CD1c-positive myeloid dendritic cell (primary cell): ENCODE measurements at regions not wholly inside any gene's neighbourhood (a gene's known extent, or its start where the extent isn't known, plus 50 kb on each side); places are given as distances from the start of the nearest gene placed in this dataset.

ENCODE experiments used
- DNase-seq: peaks from one replicate; pipeline ENCODE4 v3.0.0-alpha.2; 2016; ENCODE audit errors: extremely low spot score

DNA sequence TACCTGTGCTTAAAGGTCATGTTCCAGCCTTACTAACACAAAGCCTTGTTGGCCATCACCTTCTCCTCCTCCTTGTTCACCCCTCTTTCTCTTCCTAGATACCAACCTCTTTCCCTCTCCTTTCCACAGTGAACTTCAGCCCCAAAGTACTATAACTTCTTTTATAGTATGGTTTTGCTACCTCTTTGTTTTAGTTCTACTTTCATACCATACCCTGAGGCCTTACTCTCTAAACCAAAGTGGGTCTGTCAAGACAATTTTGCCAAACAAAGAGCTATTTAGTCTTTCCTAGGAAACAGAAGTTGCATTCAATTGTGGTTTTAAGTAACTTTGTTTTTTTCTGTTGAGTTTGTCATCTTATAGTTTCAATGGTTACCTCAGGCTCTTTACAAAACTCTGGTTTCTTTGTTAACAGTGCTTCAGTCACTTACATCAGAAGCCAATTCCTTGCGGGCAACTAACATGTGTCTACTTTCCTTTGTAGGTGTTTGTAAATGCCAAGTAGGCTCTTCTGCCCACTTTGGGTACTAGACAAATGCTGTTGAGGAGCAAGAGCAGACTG lies 623.9 kb upstream of the PKN2 start:
- DNase-seq = no peak

DNA sequence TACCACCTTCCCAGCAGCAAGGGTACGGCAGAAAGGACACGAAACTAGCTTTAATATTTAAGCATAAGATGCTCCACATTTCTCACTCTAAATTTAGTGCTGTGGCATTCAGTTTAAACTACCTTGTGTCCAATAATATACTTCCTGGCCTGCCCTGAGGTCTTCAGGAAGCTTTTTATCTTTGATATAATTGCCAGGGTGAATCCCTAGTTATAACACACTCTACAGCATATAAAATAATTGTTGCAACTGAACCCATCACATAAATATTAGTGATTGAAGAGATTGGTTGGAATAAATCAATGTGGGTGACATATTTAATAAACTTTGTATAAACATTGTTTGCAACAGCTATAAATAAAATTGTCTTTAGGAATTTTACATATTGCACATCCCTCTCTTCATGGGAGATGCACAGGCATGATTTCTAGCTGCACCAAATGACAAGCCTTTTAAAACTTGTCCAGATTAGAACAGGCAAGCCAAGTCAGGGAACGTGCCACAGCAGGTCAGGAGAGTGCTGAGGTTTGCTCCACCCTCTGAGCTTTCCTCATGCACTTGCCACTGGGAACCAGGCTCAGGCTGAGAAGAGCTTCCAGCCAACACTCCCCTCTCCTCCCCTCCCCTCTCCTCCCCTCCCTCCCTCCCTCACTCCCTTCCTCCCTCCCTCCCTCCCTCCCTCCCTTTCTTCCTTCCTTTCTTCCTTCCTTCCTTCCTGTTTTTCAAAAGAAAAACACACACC lies 623.2 kb upstream of the PKN2 start:
- no peak for DNase-seq

DNA sequence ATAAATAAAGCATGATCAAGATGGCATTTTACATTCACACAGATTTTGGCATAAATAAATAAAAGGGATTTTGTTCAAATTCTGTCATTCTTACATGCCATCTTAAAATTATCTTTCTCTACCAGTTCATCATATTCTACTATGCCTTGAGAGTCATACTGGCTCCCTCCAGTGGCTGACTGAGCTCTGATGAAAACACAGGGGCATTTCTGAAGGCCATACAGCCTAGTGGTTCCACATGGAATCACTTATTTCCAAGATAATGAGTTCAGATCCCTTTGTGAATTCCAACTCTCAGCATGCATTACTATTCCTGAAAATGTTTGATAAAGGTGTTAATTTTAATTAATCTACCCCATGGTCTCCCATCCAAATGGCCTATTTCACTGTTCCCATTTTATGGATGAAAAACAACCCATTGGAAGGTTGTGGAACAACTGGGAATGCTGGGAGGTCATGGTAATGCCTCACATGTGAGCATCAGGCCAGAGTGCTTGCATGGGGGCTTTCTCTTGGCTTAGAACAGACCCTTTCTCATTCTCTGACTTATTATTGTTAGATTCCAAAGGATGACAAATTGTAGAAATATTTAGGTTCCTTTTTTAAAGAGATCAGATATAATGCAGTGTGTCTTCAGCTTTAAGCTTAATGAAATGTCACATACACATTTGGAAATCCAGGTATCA lies 622.4 kb upstream of the PKN2 start:
- peak; percentile 17 for DNase-seq

DNA sequence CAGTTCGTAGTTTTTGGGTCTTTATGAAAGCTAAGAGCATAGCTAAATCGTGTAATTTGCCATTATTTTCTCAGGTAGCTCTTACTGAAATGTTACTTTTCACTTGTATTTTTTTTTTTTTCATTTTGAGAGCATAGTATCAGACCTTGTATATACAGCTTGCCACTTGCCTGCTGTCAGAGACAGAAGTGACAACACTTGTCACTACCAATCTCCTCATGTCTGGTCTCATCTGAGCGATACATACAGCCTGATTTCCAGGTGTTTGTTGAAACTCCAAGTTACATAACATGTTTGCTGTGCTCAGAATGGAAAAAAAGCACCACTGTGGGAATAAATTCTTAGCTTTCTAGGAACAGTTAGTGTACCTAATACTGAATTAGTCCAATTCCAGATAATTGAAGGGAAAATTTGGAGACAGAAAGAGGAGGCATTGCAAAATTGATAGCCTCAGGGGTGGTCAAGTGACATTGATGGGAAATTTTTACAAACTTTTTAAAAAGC lies 621.4 kb upstream of the PKN2 start:
- DNase-seq = no peak

DNA sequence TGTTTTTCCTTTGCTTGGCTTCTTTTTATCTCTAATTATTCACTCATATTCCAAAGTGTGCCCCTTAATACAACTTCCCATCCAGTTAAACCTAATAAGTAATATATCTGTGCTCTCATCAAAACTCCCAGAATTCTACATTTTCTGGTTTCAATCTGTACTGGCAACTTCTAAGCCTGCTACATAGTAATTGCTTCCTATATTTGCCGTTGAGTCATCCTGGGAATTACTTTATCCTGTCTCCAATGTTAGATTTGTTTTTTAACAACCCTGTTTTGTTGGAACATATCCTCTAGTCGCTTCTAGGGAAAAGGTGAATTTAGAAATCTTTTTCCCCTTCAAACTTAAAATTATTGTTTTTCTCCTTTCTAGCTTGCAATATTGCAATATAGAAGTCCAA lies 620.5 kb upstream of the PKN2 start:
- DNase-seq = no peak

DNA sequence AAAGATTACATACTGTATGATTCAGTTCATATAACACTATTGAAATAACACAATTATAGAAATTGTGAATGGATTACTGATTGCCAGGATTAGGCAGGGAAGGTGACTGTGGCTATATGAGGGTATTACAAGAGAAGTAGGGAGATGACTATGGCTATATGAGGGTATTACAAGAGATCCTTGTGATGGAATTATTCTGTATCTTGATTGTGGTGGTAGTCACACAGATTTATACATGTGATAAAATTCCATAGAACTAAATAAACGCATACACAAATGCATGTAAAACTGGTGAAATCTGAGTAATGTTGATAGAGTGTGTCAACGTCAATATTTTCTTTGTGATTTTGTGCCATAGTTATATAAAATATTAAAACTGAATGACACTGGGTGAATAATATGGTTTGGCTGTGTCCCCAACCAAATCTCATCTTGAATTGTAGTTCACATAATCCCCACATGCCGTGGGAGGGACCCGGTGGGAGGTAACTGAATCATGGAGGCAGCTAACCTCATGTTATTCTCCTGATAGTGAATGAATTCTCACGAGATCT lies 615.6 kb upstream of the PKN2 start:
- no peak for DNase-seq

DNA sequence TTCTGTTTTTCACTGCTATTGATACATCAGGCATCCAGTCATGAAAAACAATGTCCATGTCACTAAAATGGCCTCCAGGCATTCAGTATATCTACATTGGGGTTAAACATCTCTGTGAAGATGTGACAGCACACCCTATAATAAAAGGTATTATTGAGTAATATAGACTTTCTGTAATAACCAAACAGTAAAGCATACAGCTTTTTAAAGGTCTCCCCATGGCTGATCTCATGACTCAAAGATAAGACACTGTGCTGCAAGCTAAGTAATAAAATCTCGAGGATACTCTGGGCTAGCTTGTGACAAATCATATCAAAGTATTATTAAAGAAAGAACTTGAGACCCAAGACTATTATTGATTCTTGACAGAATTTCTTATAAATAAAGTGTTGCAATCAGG lies 613.1 kb upstream of the PKN2 start:
- DNase-seq = no peak

DNA sequence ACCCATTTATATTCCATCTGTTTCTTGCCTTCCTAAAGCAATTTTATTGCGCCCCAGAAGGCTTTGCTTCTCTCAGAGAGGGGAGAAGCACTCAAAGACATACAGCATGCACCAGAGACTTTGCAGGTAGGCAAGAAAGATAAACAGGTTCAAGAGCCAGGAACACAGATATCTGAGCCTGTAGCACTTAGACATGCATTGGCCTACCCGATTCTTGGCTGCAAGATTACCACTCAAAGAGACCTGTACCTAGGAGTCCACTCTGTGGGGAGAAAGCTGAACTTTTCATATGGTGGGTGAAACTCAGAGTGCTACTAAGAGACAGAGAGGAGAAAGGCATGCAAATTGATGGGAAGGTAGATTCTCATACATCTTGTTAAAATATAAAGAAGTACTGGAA lies 609.4 kb upstream of the PKN2 start:
- no peak for DNase-seq

DNA sequence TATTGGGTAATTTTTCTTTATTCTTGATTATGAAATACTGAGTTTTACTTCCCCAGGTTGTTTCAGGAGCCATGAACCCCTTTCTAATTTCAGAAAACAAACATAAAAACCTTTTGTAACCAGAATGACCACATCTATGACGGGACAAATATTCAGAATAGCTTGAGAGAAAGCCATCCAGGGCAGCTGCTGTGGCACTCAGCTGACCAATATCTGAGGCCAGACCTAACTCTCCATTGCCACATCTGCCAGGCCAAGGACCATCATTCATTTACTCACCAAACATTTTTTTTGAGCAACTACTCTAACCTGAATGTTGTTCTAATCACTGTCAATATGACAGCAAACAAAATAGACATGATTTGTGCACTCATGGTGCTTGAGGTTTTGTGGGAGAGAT lies 608.3 kb upstream of the PKN2 start:
- no peak for DNase-seq

DNA sequence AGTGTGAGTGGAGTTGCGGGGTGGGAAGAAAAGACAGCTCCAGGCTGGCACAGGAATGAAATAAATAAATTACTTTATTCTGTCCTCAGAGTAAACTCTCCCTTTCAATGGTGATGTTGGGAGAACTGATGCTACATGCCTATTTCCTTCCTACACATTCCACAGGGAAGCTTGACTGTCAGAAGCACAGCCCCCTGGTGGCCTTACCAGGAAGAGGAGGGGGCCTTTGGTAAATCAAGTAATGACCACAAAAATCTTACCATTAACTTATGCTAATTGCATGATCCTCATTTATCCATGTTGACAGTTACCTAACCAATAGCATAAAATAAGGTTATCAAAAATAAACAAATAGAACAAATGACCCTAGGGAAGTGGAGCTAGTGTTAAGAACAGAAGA lies 605.0 kb upstream of the PKN2 start:
- DNase-seq = no peak

DNA sequence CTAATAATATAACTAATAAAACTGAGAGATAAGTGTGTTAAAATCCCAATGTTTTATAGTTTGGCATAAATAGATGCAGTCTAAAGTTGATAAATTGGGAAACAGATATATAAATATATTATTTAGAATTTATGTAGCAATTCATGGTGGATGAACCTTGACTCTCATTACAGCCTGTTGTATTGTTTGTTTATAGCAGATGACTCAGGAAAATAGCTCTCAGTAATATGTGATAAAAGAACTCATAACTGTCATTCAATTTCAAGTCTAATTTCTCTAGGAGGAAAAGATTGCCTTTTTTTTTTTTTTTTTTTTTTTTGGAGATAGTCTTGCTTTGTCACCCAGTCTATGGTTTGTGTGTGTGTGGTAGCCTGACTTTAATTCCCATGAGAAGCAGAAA lies 603.2 kb upstream of the PKN2 start:
- DNase-seq = no peak

DNA sequence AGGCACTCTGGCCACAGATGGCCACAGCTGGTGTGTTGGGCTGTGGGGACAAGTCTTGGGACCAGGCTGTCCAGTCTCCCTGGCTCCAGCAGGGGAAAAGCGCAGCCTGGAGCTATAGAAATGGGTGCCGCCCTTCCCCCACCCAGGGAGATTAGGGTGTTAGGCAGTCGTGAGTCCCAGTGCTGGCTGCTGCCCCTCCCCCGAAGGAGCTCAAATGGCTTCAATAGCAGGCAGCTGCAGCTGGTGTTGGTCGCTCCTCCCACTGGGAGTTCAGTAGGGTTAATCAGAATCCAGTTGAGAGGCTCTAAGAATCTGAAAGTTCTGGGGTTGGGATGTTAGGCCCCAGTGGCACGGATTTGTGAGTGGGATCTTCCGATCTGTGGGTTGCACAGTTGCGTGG lies 595.6 kb upstream of the PKN2 start:
- no peak for DNase-seq

DNA sequence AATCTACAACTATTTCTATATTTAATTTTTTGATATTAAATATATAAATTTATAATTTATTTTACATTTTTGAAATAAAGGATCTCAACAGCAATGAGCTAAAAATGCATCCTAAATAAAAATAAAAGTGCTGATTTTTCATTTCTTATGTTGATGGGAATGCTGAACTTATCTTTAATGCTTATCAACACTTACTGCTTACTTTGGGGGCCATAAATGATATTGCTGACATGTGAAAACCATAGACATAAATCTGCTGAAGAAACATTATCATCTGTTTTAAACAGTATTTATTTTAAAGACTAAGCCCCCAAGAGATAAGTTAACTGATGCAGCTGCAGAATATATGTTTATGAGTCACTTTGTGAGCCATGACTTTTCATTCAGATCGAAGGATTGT lies 594.1 kb upstream of the PKN2 start:
- no peak for DNase-seq

DNA sequence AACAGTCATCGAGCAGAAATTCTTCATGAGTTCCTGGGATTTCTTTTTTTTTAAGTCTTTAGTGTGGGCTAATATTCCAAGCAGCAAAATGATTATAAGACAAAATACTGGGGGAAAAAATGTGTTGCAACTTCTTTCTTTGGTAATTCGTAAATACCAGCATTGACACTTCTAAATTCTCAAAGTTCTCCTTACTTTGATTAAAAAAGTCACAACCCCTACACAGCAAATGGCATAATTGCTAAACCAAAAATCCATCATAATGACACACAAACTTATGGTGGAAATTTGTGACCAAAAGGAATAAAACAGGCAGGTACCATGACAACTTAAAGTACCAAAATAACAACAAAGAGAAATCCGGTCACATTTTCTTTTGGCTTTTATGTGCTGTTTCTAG lies 585.2 kb upstream of the PKN2 start:
- no peak for DNase-seq

DNA sequence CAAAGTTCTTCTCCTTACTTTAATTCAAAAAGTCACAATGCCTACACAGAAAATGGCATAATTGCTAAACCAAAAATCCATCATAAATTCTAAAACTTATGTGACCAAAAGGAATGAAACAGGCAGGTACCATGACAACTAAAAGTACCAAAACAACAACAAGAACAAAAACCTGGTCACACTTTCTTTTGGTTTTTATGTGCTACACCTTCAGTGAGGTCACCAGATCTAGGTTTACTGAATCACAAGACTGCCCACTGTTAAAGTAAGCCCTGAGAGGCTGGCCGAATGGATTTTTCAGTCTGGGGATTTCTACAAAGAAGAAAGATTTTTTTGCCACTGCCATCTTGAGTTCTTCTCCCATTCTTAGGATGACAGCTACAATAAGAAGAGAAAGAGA lies 583.0 kb upstream of the PKN2 start:
- DNase-seq = no peak

DNA sequence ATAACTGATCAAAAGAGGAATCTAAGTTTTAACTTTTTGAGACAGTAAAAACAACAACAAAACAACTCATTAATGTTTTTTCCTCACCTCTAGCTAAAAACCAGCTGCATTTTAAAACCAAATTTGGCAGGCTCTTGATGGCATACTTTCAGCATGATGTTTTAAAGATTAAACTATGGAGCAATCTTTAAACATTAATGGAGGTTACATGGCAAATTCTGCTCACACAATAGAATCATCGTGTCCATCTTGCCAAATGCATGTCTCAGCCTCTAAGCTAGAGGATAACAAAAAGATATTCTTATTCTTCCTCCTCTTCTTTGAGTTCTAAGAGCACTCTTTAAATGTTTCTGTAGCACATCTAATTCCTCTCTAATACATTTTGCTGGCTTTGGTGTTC lies 579.8 kb upstream of the PKN2 start:
- no peak for DNase-seq

DNA sequence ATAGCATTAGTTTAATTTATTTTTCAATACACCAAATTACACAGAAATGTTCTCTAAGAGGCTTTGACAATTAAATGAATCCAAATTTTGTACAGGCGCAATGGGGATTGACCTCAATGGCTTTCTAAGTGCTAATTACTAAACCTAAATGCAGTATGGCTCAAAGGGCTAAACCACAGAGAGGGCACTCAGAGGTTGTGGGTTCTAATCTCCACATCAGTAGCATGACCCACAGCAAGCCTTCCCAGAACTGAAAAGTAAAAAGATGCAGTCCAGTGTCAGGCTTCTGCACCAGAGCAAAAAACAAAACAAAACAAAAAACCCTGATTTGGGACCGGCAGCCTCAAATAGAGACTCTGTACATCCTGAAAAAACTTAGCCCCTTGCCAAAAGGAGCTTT lies 579.2 kb upstream of the PKN2 start:
- no peak for DNase-seq

DNA sequence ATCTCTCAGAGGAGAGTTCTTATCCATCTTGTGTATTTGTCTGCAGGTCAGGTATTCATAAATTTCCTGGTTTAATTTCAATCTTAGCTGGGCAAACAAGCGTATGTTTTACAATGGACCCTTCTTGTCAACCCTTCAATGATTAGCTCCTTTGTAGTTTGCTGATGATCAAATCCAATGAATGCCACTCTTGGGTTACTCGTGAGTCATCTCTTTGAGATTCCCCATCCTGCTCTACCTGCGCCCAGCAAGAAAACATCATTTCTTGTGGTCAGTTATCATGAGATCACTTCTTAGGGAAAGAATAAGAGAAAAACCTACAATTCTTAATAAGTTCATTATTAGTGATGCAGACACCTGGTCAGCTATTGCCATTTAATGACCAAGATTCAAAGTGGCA lies 572.3 kb upstream of the PKN2 start:
- no peak for DNase-seq

DNA sequence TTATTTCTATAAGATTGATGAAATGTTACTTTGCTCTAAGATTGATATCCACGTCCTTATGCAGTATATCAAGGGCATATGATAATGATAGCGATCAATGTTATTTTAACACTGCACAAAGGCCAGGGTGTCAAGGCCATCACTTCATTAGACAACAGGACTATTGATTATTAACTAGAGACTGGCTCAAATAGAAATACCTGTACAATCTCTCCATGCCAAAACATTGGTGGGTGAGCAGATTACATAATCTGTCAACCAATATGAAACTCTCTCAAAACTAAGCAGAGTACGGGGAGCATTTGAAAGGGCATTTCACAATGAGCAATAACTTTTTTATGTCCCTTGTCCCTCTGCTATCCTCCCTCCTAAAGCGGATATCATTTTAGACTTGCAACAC lies 566.5 kb upstream of the PKN2 start:
- DNase-seq = no peak

DNA sequence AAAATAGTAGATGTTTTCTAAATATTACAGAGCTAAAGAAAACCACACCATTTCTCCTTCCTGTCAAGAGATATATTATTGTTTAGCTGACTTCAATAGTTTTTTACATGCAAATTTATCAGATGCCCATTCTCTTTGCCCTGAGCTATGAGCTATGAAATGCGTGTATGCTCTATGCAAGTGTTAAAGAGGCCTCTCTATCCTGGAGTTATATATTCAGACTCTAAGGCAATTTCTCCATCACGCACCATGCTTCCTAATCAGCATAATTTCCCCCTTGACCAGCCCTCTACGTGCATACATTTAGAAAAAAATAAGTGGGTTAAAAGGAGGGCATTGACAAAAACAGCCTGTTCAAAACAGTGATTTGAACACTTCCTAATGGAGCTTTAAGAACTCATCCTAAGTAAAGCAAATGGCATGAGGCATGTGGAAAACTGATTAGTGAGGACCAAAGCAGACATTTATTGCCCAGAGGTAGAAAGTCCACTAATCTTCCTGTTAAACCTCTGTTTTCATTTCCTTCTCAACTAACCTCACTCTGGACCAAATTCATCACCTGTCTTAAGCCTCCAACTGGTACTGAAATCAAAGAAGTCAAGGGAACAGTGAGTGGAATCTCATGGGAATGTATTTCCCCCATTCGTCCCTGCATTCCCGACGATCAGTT lies 565.8 kb upstream of the PKN2 start:
- DNase-seq = no peak

DNA sequence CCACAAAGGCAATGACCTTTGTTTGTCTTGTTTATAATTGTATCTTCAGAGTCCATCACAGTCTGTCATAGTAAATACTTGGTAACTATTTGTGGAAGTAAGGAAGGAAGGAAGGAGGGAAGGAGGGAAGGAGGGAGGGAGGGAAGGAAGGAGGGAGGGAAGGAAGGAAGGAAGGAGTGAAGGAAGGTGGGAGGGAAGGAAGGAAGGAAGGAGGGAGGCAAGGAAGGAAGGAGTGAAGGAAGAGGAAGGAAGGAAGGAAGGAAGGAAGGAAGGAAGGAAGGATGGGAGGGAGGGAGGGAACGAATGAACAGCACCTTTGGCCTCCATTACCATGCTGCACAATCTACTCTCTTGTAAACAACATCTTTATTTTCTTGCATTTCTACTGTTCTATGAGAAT lies 559.5 kb upstream of the PKN2 start:
- DNase-seq = no peak

DNA sequence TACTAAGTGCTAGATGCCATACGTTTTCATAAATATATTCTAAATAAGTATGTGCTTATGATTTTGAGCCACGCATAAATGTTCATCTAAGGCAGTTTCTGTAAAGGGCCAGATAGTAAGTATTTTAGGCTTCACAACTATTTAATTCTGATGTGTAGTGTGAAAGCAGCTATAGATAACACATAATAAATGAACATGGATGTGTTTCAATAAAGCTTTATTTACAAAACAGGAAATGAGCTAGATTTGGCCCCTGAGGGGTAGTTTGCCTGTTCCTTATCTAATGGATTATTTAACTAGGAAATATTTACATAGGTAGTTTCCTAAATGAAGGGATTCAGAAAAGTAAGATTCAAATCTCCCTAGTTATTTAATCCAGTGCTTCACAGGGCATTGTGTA lies 557.6 kb upstream of the PKN2 start:
- no peak for DNase-seq
